GM19240 (cell line): ENCODE measurements at regions not wholly inside any gene's neighbourhood (a gene's known extent, or its start where the extent isn't known, plus 50 kb on each side); places are given as distances from the start of the nearest gene placed in this dataset.

Experiments used
- DNase-seq: peaks from one replicate; pipeline ENCODE4 v3.0.0; 2011; ENCODE audit warnings: low spot score; ENCODE audit not compliant: insufficient read length

- DNase-seq: no peak
Measured at GRCh38 chr20:22243067-22243466, 341.3 kb downstream of the FOXA2 start.

- no peak for DNase-seq
Measured at GRCh38 chr20:22241609-22242008, 342.8 kb downstream of the FOXA2 start.

- DNase-seq: no peak
Measured at GRCh38 chr20:22232923-22233322, 351.4 kb downstream of the FOXA2 start.

GRCh38 chr20:22232473-22232872, 351.9 kb downstream of the FOXA2 start:
- no peak for DNase-seq

- DNase-seq: no peak
Measured at GRCh38 chr20:22226849-22227700, 357.3 kb downstream of the FOXA2 start.

GRCh38 chr20:22223236-22223635, 361.1 kb downstream of the FOXA2 start:
- no peak for DNase-seq

- no peak for DNase-seq
Measured at GRCh38 chr20:22217712-22218352, 366.5 kb downstream of the FOXA2 start.

GRCh38 chr20:22216984-22217383, 367.4 kb downstream of the FOXA2 start:
- DNase-seq: no peak

GRCh38 chr20:22214296-22214695, 370.1 kb downstream of the FOXA2 start:
- no peak for DNase-seq

GRCh38 chr20:22213271-22213670, 371.1 kb downstream of the FOXA2 start:
- no peak for DNase-seq

GRCh38 chr20:22207280-22207679, 377.1 kb downstream of the FOXA2 start:
- DNase-seq: no peak

GRCh38 chr20:22204801-22205200, 379.6 kb downstream of the FOXA2 start:
- DNase-seq: no peak

GRCh38 chr20:22182148-22182547, 402.2 kb downstream of the FOXA2 start:
- DNase-seq: no peak

GRCh38 chr20:22180244-22180643, 404.1 kb downstream of the FOXA2 start:
- no peak for DNase-seq

GRCh38 chr20:22160101-22160652, 424.2 kb downstream of the FOXA2 start:
- DNase-seq: no peak

GRCh38 chr20:22159276-22159675, 425.1 kb downstream of the FOXA2 start:
- DNase-seq: no peak

GRCh38 chr20:22127587-22127986, 422.1 kb downstream of the PAX1 start:
- no peak for DNase-seq

GRCh38 chr20:22106308-22106938, 401.0 kb downstream of the PAX1 start:
- no peak for DNase-seq

- no peak for DNase-seq
Measured at GRCh38 chr20:22101606-22102005, 396.1 kb downstream of the PAX1 start.

GRCh38 chr20:22100686-22101085, 395.2 kb downstream of the PAX1 start:
- DNase-seq: no peak

GRCh38 chr20:22099348-22099747, 393.9 kb downstream of the PAX1 start:
- DNase-seq: no peak

- DNase-seq: no peak
Measured at GRCh38 chr20:22098511-22098910, 393.0 kb downstream of the PAX1 start.
